PFSK-1 (cell line): ENCODE measurements at regions not wholly inside any gene's neighbourhood (a gene's known extent, or its start where the extent isn't known, plus 50 kb on each side); places are given as distances from the start of the nearest gene placed in this dataset.

ENCODE experiments used
- FOXP2 ChIP-seq: optimal IDR thresholded peaks from 2 replicates; pipeline ENCODE3; 2011; ENCODE audit warnings: borderline replicate concordance, control low read depth, inconsistent platforms; ENCODE audit not compliant: insufficient read depth; ENCODE audit errors: extremely low read length, extremely low read depth
- POLR2AphosphoS5 ChIP-seq: IDR thresholded peaks from 2 replicates; pipeline ENCODE4 v1.6.1; 2012; ENCODE audit warnings: low read depth, mild to moderate bottlenecking, control low read depth, low read length, moderate library complexity
- SIN3A ChIP-seq: IDR thresholded peaks from 2 replicates; pipeline ENCODE4 v1.6.1; 2012; ENCODE audit warnings: mild to moderate bottlenecking, low read length, moderate library complexity, borderline replicate concordance; ENCODE audit not compliant: insufficient read depth
- TAF1 ChIP-seq: IDR thresholded peaks from 2 replicates; pipeline ENCODE4 v1.6.1; 2012; ENCODE audit warnings: low read length, control low read depth, borderline replicate concordance; ENCODE audit not compliant: insufficient read depth
- TF ChIP-seq, protein P1 (sequence below), 2 experiments: IDR thresholded peaks; 2 replicates each; pipeline versions ENCODE4 v1.6.1 to v1.8.0; 2011 to 2012; ENCODE audit warnings: low read depth in 2 of 2, low read length in 2 of 2, control low read depth in 1 of 2, inconsistent platforms in 1 of 2, mild to moderate bottlenecking in 1 of 2, moderate library complexity in 1 of 2; ENCODE audit not compliant: insufficient read depth in 1 of 2

DNA sequence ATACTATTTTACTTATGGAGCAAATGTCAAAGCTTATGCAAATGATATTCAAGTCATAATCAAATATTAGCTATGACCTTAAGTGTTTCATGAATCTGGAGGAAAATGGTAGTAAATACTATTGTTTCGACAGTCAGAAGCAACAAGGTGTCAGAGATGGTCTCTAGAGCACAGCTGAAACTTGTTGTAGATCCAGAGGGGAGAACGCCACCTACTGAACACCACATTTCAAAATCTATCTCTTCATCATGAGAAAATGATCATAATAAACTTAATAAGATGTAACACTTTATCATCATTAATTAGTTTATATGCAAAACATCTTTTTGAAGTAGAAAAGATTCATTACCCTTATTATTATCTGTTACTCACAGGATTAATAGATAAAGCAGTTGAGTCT is 418.7 kb downstream of the GATA3 start:
- no peak for TF ChIP-seq SIN3A
- TF ChIP-seq, protein P1, sequence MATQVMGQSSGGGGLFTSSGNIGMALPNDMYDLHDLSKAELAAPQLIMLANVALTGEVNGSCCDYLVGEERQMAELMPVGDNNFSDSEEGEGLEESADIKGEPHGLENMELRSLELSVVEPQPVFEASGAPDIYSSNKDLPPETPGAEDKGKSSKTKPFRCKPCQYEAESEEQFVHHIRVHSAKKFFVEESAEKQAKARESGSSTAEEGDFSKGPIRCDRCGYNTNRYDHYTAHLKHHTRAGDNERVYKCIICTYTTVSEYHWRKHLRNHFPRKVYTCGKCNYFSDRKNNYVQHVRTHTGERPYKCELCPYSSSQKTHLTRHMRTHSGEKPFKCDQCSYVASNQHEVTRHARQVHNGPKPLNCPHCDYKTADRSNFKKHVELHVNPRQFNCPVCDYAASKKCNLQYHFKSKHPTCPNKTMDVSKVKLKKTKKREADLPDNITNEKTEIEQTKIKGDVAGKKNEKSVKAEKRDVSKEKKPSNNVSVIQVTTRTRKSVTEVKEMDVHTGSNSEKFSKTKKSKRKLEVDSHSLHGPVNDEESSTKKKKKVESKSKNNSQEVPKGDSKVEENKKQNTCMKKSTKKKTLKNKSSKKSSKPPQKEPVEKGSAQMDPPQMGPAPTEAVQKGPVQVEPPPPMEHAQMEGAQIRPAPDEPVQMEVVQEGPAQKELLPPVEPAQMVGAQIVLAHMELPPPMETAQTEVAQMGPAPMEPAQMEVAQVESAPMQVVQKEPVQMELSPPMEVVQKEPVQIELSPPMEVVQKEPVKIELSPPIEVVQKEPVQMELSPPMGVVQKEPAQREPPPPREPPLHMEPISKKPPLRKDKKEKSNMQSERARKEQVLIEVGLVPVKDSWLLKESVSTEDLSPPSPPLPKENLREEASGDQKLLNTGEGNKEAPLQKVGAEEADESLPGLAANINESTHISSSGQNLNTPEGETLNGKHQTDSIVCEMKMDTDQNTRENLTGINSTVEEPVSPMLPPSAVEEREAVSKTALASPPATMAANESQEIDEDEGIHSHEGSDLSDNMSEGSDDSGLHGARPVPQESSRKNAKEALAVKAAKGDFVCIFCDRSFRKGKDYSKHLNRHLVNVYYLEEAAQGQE (IDR thresholded peaks at IDR 0.05; ENCODE audit: insufficient read depth in 1 of 2, low read depth in 2 of 2, low read length in 2 of 2) = no peak
- no peak for TF ChIP-seq FOXP2
- TF ChIP-seq TAF1 = no peak
- no peak for TF ChIP-seq POLR2AphosphoS5

DNA sequence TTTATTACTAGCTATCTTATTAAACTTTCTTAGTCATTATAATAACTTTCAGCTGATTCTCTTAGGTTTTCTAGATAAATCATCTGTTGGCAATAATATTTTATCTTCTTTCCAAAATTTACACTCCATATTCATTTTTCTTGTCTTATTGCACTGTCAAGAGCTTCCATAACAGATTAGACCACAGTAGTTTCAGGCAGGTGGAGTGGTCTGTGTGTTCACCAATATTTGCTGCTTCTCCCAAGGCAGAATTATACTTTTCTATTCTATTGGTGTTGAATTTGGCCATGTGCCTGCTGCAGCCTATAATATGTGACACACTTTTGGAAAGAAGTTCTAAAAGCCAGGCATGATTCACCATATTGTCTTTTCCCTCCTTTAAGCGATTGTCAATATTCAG is 422.8 kb downstream of the GATA3 start:
- TF ChIP-seq FOXP2 = no peak
- no peak for TF ChIP-seq TAF1
- TF ChIP-seq, protein P1 (IDR thresholded peaks at IDR 0.05; ENCODE audit: insufficient read depth in 1 of 2, low read depth in 2 of 2, low read length in 2 of 2) = no peak
- TF ChIP-seq POLR2AphosphoS5 = no peak
- no peak for TF ChIP-seq SIN3A

DNA sequence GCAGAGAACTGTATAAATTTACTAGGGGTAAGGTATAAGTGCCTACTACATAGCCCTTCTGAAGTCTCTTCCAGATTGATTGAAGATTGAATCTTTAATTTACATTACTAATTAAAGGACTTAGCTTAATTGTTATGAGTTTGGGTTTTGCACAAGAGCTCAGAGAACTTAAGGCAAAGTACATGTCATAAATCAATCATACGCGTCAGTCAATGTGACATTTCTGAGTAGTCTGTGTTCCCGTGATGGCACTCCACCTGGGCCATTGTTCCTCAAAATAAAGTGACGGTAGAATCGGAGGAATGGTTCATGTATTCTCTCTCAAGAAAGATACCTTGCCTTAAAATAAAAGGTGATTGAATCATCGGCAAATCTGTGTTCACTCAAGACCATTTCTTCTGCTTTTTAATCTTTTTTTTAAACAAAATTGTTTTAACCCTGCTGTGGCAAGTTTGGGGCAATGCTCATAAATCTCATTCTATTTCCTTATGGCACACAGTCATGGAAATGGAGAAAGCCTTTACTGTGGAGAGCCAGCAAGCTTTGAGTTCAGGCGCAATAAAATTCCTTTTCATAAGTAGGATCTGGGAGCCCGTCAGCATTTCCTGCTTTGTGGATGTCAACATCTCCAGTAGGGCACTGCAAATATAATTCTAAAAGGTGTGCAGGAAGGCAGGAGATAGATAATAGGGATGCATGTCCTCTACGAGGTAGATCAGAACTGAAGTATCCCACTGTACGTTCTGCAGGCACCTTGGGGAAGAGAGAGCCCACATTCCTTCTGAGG is 427.4 kb downstream of the GATA3 start:
- no peak for TF ChIP-seq SIN3A
- no peak for TF ChIP-seq TAF1
- no peak for TF ChIP-seq FOXP2
- no peak for TF ChIP-seq POLR2AphosphoS5
- TF ChIP-seq, protein P1 (IDR thresholded peaks at IDR 0.05; ENCODE audit: insufficient read depth in 1 of 2, low read depth in 2 of 2, low read length in 2 of 2) = no peak

DNA sequence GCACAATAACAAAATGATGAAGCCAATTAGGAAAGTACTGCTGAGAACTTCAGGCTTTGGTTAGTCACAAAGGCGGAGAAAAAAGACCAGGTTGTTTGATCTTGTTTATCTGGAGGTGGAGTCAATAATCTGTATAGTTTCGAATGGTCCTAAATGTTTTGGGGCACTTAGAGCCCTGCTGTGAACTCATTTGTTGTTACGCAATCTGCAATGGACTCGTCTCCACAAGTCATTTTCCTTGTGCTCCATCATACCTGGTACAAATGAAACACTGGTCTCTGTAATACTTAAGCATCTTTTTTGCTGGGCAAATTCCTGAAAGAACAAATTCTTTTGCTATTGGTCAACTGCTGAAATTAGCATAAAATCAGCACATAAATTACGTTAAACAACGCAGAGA is 430.5 kb downstream of the GATA3 start:
- TF ChIP-seq, protein P1 (IDR thresholded peaks at IDR 0.05; ENCODE audit: insufficient read depth in 1 of 2, low read depth in 2 of 2, low read length in 2 of 2) = no peak
- TF ChIP-seq TAF1 (no peak), SIN3A (no peak), FOXP2 (no peak), POLR2AphosphoS5 (no peak)
